ENCODE measurements at regions not wholly inside any gene's neighbourhood (a gene's known extent, or its start where the extent isn't known, plus 50 kb on each side); places are given as distances from the start of the nearest gene placed in this dataset.

GRCh38 chr16:26731729-26732128 is 335.0 kb upstream of the C16orf82 start:
- Mint-ChIP-seq H3K4me1 (no peaks in the 10 kb centered on the region), H3K9me3 (peaks cover 9% of the 10 kb centered on the region), H3K4me3 (no peak overlapping the region), H3K36me3 (no peaks in the 10 kb centered on the region), H3K27me3 (ENCODE audit: low read depth) (peaks cover 2% of the 10 kb centered on the region), H3K27ac (no peak overlapping the region)
- ATAC-seq (no peak), DNase-seq (ENCODE audit: low spot score) (no peak)
- no peak for TF ChIP-seq ZNF423 (CRISPR knock-in tag; IDR thresholded peaks at IDR 0.05)
- POLR2A ChIA-PET, result no interaction called here
- CTCF ChIA-PET, result interaction anchor here (0.6 kb wide), 1 partner anchor 19 kb away, joined by 4 read pairs; no protein-coding TSS in a partner anchor

- ATAC-seq (no peak), DNase-seq (ENCODE audit: low spot score) (no peak)
- Mint-ChIP-seq H3K27me3 (ENCODE audit: low read depth) (peaks cover 2% of the 10 kb centered on the region), H3K4me1 (no peaks in the 10 kb centered on the region), H3K9me3 (peaks cover 9% of the 10 kb centered on the region), H3K4me3 (no peak overlapping the region), H3K27ac (no peak overlapping the region), H3K36me3 (no peaks in the 10 kb centered on the region)
- ChIA-PET POLR2A (no interaction called here), CTCF (interaction anchor here (1.0 kb wide), 1 partner anchor 376 kb away, joined by 3 read pairs; no protein-coding TSS in a partner anchor)
- TF ChIP-seq JAZF1 (CRISPR knock-in tag; IDR thresholded peaks at IDR 0.05), result no peak
- no peak for TF ChIP-seq RELA (CRISPR knock-in tag; IDR thresholded peaks at IDR 0.05; ENCODE audit: borderline replicate concordance)
- TF ChIP-seq NFATC4 (CRISPR knock-in tag; IDR thresholded peaks at IDR 0.05), result no peak
Measured at GRCh38 chr16:26733710-26734109, 333.0 kb upstream of the C16orf82 start.

GRCh38 chr16:26735521-26735920 is 331.2 kb upstream of the C16orf82 start:
- Mint-ChIP-seq H3K9me3 (peaks cover 9% of the 10 kb centered on the region), H3K4me3 (no peak overlapping the region), H3K36me3 (no peaks in the 10 kb centered on the region), H3K27me3 (ENCODE audit: low read depth) (peaks cover 4% of the 10 kb centered on the region), H3K27ac (no peak overlapping the region), H3K4me1 (peaks cover 8% of the 10 kb centered on the region)
- no peak for ATAC-seq
- TF ChIP-seq NFYB (CRISPR knock-in tag; conservative IDR thresholded peaks at IDR 0.05; ENCODE audit: low read depth), result no peak
- TF ChIP-seq TEAD4 (CRISPR knock-in tag; IDR thresholded peaks at IDR 0.05), result no peak
- TF ChIP-seq ZNF263 (CRISPR knock-in tag; IDR thresholded peaks at IDR 0.05; ENCODE audit: low read depth), result no peak
- no peak for TF ChIP-seq ZNF396 (CRISPR knock-in tag; IDR thresholded peaks at IDR 0.05; ENCODE audit: borderline replicate concordance)
- TF ChIP-seq CREB1 (CRISPR knock-in tag; IDR thresholded peaks at IDR 0.05), result no peak
- TF ChIP-seq ATF2 (CRISPR knock-in tag; IDR thresholded peaks at IDR 0.05; ENCODE audit: borderline replicate concordance, low read depth), result no peak
- no peak for TF ChIP-seq ZSCAN18 (CRISPR knock-in tag; IDR thresholded peaks at IDR 0.05)
- no peak for TF ChIP-seq MAX (CRISPR knock-in tag; IDR thresholded peaks at IDR 0.05)
- no peak for TF ChIP-seq ATF3 (CRISPR knock-in tag; conservative IDR thresholded peaks at IDR 0.05)
- TF ChIP-seq NR2C2 (CRISPR knock-in tag; IDR thresholded peaks at IDR 0.05), result no peak
- no peak for TF ChIP-seq STAT6 (CRISPR knock-in tag; conservative IDR thresholded peaks at IDR 0.05; ENCODE audit: low read depth)
- CTCF ChIA-PET, result no interaction called here
- no peak for DNase-seq (ENCODE audit: low spot score)
- POLR2A ChIA-PET, result no interaction called here
